ENCODE measurements at regions not wholly inside any gene's neighbourhood (a gene's known extent, or its start where the extent isn't known, plus 50 kb on each side); places are given as distances from the start of the nearest gene placed in this dataset.

DNA sequence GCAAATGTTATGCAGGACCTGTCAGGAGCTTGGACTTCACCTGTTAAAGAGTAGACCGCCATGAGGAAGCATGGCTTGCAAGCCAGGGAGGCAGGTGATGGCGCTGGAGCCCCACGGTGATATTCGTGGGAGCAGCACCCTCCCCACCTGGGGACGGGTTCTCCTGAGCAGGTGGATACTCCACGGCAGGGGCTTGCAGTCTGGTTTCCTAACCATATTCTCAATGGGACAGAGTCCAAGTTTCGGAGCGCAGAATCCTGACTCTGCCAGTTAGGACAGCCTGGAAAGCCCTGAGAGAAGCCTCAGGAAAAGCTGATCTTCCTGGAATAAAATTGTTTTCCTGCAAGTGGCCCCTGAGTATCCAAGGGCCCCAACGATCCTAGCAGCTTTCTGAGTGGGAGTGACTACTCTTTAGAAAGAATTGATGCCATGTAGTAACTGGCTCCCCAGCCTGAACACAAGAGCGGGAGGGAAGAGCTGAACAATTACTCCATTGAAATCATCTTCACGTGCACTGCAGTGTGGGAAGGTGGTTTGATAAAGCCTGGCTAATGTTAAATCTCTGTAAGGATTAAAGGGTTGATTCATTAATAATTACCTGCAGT is 146.3 kb upstream of the RAB4A start:
- TF ChIP-seq, protein P1, sequence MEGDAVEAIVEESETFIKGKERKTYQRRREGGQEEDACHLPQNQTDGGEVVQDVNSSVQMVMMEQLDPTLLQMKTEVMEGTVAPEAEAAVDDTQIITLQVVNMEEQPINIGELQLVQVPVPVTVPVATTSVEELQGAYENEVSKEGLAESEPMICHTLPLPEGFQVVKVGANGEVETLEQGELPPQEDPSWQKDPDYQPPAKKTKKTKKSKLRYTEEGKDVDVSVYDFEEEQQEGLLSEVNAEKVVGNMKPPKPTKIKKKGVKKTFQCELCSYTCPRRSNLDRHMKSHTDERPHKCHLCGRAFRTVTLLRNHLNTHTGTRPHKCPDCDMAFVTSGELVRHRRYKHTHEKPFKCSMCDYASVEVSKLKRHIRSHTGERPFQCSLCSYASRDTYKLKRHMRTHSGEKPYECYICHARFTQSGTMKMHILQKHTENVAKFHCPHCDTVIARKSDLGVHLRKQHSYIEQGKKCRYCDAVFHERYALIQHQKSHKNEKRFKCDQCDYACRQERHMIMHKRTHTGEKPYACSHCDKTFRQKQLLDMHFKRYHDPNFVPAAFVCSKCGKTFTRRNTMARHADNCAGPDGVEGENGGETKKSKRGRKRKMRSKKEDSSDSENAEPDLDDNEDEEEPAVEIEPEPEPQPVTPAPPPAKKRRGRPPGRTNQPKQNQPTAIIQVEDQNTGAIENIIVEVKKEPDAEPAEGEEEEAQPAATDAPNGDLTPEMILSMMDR (IDR thresholded peaks at IDR 0.05; ENCODE audit: insufficient read depth, low read length, severe bottlenecking): no peak
- DNase-seq (ENCODE audit: low read depth) (no peak), FAIRE-seq (no peak)
- H3K36me3 ChIP-seq (ENCODE audit: control insufficient read depth, insufficient read depth, low read length): no peaks in the 10 kb centered on the region
- H3K27me3 ChIP-seq (ENCODE audit: control insufficient read depth, insufficient read depth, low read length): peaks cover 4% of the 10 kb centered on the region
- no peak overlapping the region for H3K4me3 ChIP-seq (ENCODE audit: low read depth, low read length)

DNA sequence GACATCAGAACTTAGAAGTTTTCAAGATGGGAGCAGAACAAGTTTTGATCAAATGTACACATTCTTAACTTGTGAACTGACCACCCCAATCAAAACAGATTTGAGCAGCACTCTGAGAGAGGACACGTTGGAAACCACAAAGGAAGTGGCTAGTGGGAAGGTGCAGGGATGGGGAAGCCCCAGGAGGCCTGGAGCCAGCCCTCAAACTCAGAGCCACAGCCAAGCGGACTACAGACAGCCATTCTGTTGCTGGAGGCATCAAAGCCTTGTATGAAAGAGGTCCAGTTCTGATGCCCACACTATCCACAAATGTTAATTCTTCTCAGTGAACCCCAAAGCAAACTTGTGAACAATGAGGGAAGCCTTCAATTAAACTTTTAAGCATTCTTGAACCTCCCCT is 143.6 kb upstream of the RAB4A start:
- H3K4me3 ChIP-seq (ENCODE audit: low read depth, low read length): no peak overlapping the region
- FAIRE-seq (no peak), DNase-seq (ENCODE audit: low read depth) (peak; percentile 15)
- H3K36me3 ChIP-seq (ENCODE audit: control insufficient read depth, insufficient read depth, low read length): no peaks in the 10 kb centered on the region
- TF ChIP-seq, protein P1 (IDR thresholded peaks at IDR 0.05; ENCODE audit: insufficient read depth, low read length, severe bottlenecking): no peak
- H3K27me3 ChIP-seq (ENCODE audit: control insufficient read depth, insufficient read depth, low read length): peaks cover 6% of the 10 kb centered on the region

DNA sequence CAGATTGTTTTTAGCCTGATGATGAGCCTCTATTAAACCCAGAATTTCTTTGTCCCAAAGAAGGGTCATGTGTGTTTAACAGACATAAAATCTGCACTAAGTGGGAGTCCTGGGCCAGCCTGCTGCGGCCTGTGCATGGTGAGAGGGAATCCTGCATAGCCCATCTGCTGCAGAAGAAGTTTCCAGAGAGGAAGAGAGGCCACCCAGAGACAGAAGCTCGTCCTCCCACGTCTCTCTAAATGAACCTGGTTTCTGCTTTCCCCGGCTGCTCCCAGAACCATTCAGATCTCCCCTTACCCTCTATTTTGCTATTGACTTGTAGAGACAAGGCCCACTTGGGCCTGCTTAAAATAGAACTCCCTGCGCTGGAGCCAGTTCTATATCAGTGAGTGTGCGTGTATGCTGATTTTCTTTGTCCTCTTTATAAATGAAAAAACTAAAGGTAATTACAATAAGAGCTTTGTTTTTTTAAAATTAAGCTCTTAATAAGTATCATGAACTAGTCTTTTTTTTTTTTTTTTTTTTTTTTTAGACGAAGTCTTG is 142.8 kb upstream of the RAB4A start:
- TF ChIP-seq, protein P1 (IDR thresholded peaks at IDR 0.05; ENCODE audit: insufficient read depth, low read length, severe bottlenecking): no peak
- Histone ChIP-seq H3K27me3 (ENCODE audit: control insufficient read depth, insufficient read depth, low read length) (peaks cover 4% of the 10 kb centered on the region), H3K36me3 (ENCODE audit: control insufficient read depth, insufficient read depth, low read length) (no peaks in the 10 kb centered on the region), H3K4me3 (ENCODE audit: low read depth, low read length) (no peak overlapping the region)
- DNase-seq (ENCODE audit: low read depth) (no peak), FAIRE-seq (no peak)

DNA sequence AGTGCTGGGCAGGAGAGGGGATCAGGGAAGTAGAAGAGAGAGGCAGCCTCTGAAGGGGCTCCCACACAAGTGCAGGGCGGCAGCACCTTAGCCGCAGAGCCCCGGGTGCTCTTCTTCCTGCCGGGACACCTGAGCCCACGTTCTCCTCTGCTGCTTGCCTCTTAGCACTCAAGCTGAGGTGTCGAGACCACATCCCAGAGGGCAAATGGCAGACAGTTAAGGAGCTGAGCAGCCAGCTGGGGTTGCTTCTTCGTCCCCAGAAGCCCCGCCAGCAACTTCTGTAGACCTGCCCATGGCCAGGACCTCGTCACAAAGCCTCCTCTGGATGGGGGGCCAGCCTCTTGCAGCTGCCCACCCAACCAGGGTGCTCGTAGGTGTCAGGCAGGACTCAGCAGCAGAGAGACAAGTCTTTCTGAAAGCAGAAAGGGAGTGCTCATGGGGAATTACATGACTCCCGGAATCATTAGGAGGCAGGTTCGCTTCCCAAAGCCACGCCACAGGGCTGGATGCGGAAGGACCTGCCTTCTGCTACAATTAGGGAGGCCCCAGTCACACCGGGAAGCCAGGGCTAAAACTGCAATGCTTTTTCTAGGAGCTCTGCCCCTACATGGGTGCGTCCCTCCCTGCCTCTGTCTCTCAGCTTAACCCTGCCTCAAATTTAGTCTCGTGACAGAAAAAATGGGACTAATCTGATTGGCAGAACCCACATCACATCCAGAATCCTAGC is 141.4 kb upstream of the RAB4A start:
- H3K36me3 ChIP-seq (ENCODE audit: control insufficient read depth, insufficient read depth, low read length): no peaks in the 10 kb centered on the region
- DNase-seq (ENCODE audit: low read depth): no peak
- H3K4me3 ChIP-seq (ENCODE audit: low read depth, low read length): no peak overlapping the region
- TF ChIP-seq, protein P1 (IDR thresholded peaks at IDR 0.05; ENCODE audit: insufficient read depth, low read length, severe bottlenecking): no peak
- H3K27me3 ChIP-seq (ENCODE audit: control insufficient read depth, insufficient read depth, low read length): peaks cover 4% of the 10 kb centered on the region
- no peak for FAIRE-seq

DNA sequence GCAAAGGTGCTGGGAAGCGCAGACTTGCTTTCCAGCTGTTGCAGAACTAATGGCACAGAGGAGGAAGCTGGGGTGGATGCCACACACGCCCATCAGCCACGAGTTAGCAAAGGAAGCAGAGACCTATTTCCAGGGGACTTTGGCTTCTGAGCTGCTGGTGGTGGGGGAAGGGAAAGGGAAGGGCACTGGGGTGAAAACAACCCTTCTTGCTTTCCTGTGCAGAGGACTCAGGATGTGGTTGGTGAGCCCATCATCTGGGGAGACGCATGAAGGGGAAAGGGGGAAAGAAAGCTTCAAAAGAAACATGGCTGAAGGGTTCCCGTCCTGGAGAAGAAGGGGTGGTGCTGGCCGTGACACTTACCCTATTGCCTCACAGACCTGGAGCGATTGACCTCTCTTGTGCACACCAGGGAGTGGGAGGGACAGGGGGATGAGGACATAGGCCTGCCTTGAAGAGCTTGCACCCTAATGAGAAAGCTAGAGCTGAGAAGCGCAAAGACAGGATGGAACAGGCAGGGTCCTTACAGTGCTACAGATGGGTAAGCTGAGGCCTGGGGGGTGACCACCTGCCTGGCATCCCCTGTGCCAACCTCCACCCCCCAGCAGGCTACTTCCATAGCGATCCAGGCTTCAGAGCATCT is 140.8 kb upstream of the RAB4A start:
- FAIRE-seq (no peak), DNase-seq (ENCODE audit: low read depth) (no peak)
- H3K4me3 ChIP-seq (ENCODE audit: low read depth, low read length): no peak overlapping the region
- peaks cover 4% of the 10 kb centered on the region for H3K27me3 ChIP-seq (ENCODE audit: control insufficient read depth, insufficient read depth, low read length)
- H3K36me3 ChIP-seq (ENCODE audit: control insufficient read depth, insufficient read depth, low read length): no peaks in the 10 kb centered on the region
- TF ChIP-seq, protein P1 (IDR thresholded peaks at IDR 0.05; ENCODE audit: insufficient read depth, low read length, severe bottlenecking): no peak

Measured in bronchial epithelial cell (primary cell).